NCI-H2196 (cell line): ENCODE measurements at regions not wholly inside any gene's neighbourhood (a gene's known extent, or its start where the extent isn't known, plus 50 kb on each side); places are given as distances from the start of the nearest gene placed in this dataset.

ENCODE experiments used
- DNase-seq: peaks from one replicate; lab custom pipeline; 2025; ENCODE audit not compliant: unreplicated experiment; lab: John Stamatoyannopoulos, UW

GRCh38 chr17:14833201-14833785 is 431.8 kb downstream of the PMP22 start:
- DNase-seq, result no peak

- no peak for DNase-seq
These were observed 433.6 kb downstream of the PMP22 start for GRCh38 chr17:14831491-14831890.

GRCh38 chr17:14827396-14827919 is 437.7 kb downstream of the PMP22 start:
- no peak for DNase-seq

- no peak for DNase-seq
These were observed 438.8 kb downstream of the PMP22 start for GRCh38 chr17:14826358-14826757.

GRCh38 chr17:14818469-14818868 is 446.7 kb downstream of the PMP22 start:
- DNase-seq, result no peak

- DNase-seq, result no peak
These were observed 450.0 kb downstream of the PMP22 start for GRCh38 chr17:14815079-14815478.

- DNase-seq, result no peak
These were observed 451.3 kb downstream of the PMP22 start for GRCh38 chr17:14813649-14814370.

- no peak for DNase-seq
These were observed 456.7 kb downstream of the PMP22 start for GRCh38 chr17:14808425-14808824.

- no peak for DNase-seq
These were observed 459.8 kb downstream of the PMP22 start for GRCh38 chr17:14805348-14805747.

GRCh38 chr17:14803826-14804225 is 461.3 kb downstream of the PMP22 start:
- no peak for DNase-seq

GRCh38 chr17:14797801-14798200 is 467.3 kb downstream of the PMP22 start:
- no peak for DNase-seq

- no peak for DNase-seq
These were observed 468.1 kb downstream of the PMP22 start for GRCh38 chr17:14797021-14797420.

- no peak for DNase-seq
These were observed 470.2 kb downstream of the PMP22 start for GRCh38 chr17:14794961-14795360.

GRCh38 chr17:14793237-14793636 is 471.9 kb downstream of the PMP22 start:
- no peak for DNase-seq

GRCh38 chr17:14792746-14793145 is 472.4 kb downstream of the PMP22 start:
- DNase-seq, result no peak

GRCh38 chr17:14791221-14791620 is 473.9 kb downstream of the PMP22 start:
- DNase-seq, result no peak

GRCh38 chr17:14790521-14790920 is 474.6 kb downstream of the PMP22 start:
- no peak for DNase-seq

GRCh38 chr17:14784997-14785696 is 480.0 kb downstream of the PMP22 start:
- no peak for DNase-seq

GRCh38 chr17:14781123-14781522 is 480.2 kb downstream of the HS3ST3B1 start:
- DNase-seq, result no peak

GRCh38 chr17:14780097-14780651 is 479.3 kb downstream of the HS3ST3B1 start:
- DNase-seq, result no peak

- no peak for DNase-seq
These were observed 478.4 kb downstream of the HS3ST3B1 start for GRCh38 chr17:14779241-14779640.

- DNase-seq, result no peak
These were observed 476.4 kb downstream of the HS3ST3B1 start for GRCh38 chr17:14777291-14777690.
